SIG-M5 treated with dmso at 0.1 percent for 504 hours (cell line): ENCODE measurements at regions not wholly inside any gene's neighbourhood (a gene's known extent, or its start where the extent isn't known, plus 50 kb on each side); places are given as distances from the start of the nearest gene placed in this dataset.
A peak's percentile ranks its signal among the peaks of the same experiment; 100 is the strongest.
"Not testable (repeated sequence)": the region's sequence is repeated elsewhere in the genome, so short reads cannot be mapped to it uniquely, and the experiment has no call there.

Experiments used
- DNase-seq: peaks from one replicate; lab custom pipeline; 2025; ENCODE audit not compliant: unreplicated experiment; lab: John Stamatoyannopoulos, UW

DNA sequence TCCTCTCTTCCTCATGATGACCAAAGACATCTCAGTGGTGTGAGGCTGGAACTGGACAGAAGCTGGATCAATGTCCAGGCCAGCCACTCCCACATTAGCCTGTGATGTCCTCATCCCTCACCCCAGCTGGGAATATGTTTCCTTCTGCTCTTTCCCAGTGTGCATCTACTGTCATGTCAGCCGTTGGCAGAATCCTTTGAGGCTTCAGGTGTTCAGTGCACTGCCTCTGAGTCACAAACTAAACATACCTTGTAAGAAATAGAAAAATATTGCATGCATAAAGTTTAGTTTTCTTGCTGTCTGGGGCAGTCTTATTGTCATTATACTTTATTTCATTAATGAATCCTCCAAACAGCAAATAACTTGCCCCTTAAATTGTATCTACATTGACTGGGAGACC is 161.6 kb upstream of the RASGRP1 start:
- no peak for DNase-seq

DNA sequence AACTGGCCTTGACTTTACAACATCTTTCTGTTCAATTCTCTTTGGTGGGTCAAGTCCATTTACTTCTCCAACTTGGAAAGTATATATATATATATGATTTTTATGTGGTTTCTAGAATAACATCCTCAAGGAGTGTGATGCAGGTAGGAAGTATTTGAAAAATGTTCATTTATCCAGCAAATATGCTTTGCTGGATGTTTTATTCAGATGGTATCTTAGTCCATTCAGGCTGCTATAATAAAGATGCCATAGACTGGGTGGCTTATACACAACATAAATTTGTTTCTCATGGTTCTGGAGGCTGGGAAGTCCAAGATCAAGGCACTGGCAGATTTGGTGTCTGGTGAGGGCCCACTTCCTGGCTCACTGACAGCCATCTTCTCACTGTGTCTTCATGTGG is 168.7 kb upstream of the RASGRP1 start:
- no peak for DNase-seq

DNA sequence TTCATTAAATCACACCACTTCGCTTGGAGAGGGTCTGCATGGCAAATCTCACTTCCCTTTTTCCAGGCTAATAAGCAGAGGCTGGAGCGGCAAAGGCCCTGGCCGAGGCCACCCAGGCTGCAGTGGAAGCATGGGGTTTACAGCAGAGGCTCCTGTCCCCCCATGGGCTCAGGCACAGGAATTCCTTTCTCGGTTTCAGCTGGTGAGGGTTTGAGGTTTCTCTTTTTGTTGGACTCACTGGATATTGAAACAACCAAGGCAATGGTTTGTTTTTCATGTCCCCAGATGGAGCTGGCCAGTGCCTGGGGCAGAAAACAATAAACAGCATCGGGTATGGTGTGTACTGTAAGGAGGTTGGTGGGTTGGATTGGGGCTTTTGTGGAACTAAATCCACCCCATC is 175.6 kb upstream of the RASGRP1 start:
- DNase-seq = no peak

DNA sequence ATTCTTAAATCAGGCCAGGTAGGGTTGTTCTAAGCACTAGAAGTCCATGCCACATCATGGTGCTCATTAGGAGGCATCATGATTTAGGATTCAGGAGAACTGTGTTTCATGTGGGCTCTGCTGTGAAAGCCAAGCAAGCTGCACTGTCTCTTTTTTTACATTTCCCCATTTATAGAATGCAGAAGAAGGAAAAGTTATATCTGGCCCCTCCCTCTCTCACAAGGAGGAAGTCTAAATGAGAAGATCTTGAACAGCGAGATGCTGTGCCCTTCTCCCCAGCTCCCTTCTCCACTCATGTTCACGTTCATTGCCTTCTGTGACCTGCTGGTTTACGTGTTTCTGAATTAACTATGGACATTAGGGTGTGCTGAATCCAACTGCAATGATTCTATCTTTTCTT is 178.5 kb upstream of the RASGRP1 start:
- DNase-seq = peak; percentile 24

DNA sequence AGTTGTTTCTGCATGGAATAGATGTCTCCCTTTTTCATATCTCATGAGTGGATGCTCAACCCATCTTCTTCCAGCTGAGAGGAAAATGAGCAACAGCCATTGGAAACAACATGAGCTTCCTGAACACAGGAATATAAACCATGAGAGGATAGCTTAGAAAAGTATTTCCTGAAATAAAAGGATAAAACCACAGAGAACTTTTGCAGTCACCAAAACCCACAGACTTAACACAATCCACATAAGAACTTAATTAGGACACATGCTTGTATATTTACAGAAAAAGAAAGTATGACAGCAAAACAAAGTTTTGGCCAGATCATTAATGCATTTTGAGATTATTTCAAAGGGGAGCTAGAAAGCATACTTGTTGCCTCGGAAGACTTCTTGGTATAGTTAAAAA is 180.5 kb upstream of the RASGRP1 start:
- DNase-seq = no peak

- no peak for DNase-seq
Observed at GRCh38 chr15:38745626-38746025, 181.0 kb upstream of the RASGRP1 start.

DNA sequence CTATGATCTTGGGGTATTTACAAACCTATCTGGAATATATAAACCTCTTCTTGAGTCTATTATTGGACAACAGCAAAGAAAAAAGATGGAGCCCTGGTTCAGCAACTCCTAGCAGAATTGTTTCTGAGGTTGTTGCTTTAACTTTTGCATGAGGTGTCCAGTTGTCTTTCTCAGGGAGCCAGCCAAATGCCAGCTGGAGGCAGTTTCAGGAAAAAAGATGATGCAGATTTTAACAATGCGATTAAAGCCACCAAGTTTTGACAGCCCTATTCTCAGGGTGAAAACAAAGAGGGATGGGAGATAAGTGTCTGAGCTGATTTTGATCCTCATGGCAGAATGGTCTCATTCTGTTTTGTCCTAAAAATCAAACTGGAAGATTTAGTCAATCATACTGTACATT is 181.6 kb upstream of the RASGRP1 start:
- DNase-seq = no peak

DNA sequence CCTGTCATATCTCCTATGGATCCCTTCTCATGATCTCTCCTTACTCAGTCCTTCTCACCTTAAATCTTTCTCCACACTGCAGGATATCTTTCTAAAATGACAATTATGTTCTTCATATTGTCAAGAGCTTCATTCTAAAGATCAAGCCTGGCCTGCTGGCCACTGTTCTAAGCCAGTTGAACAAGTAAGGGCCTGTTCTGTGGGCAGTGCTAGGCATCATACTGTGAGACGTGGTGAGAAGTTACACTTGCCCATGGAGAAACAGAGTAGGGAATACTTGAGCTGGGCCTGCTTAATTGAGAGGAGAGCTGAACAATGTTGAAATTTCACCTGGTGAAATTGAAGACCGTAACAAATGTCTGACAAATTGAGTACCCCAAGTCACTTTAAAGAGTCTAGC is 184.1 kb upstream of the RASGRP1 start:
- DNase-seq = no peak

GRCh38 chr15:38750786-38751185 is 186.2 kb upstream of the RASGRP1 start:
- DNase-seq = no peak

DNA sequence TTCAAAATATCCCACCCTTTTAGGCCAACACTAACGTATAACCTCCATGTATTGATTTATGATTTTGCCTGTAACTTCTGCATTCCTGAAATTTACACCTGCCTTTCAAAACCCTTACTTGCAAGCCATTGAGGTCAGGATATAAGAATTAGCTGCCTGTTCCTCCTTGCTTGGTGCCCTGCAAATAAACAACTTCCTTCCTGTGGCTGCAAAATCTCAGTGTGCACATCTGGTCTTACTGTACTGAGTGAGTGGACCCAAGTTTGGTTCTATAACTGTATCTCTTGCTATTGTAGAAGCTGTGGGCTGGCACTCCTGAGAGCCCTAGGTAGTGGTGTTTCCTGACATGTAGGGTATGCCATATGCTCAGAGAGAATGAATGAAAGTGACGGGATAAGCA is 191.1 kb upstream of the RASGRP1 start:
- no peak for DNase-seq

GRCh38 chr15:38756441-38756840 is 191.8 kb upstream of the RASGRP1 start:
- DNase-seq = no peak

- DNase-seq = no peak
Observed at GRCh38 chr15:38758043-38758442, 193.4 kb upstream of the RASGRP1 start.

DNA sequence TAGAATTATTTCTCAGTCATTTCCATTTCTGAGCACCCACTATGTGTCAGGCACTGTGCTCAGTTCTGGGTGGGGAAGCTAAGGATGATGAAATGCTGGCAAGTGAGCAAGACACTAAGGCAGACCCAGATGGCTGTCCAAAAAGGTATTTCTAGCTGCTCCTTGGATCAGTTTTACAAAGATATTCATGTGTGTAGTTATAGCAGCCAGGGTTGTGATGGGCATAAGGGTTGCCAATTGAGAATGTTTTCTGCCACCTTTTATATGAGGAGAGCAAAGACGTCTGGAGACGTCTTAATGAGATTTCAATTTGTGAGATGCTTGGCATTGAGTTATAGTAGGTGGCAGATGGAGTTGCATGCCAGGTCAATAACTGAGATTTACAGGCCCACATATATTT is 197.1 kb upstream of the RASGRP1 start:
- no peak for DNase-seq

DNA sequence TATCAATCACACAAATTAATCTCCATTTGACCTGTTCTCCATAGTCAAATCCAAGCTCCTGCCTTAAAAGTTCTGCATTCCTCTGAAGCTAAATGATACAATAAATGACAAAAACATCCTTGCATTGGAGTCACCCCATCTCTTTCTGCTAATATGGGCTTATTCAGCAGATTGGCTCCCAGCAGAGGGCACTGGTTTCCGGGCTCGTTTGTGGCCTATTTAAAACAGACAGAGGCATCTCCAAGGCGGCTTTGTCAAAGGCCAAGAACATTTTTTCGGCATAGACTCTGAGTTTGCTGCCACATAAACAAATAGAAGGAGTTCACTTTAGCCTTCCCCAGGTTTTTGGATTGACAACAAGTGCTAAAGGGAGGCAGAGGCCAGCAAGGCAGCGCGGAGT is 204.4 kb upstream of the RASGRP1 start:
- DNase-seq = no peak

- DNase-seq = no peak
Observed at GRCh38 chr15:38769492-38769891, 204.9 kb upstream of the RASGRP1 start.

- not testable (repeated sequence) for DNase-seq
Observed at GRCh38 chr15:38774076-38774475, 209.5 kb upstream of the RASGRP1 start.

DNA sequence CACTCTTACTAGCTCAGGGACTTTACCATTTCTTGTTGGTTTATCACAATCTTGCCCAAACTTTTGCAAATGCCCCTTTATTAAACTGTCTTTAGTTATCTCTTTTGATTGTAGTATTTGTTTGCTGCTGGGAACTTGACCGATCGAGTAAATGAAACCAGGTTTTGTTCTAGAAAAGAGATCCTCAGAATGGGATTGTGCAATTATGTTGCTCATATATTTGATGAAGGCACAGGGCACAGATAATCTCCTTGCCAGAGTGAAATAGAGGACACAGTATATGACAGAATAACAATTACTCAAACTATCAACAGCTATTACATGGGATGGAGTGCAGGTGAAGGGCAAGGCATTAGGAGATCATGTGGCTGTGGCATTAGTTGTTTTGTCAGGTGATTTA is 216.6 kb upstream of the RASGRP1 start:
- no peak for DNase-seq

DNA sequence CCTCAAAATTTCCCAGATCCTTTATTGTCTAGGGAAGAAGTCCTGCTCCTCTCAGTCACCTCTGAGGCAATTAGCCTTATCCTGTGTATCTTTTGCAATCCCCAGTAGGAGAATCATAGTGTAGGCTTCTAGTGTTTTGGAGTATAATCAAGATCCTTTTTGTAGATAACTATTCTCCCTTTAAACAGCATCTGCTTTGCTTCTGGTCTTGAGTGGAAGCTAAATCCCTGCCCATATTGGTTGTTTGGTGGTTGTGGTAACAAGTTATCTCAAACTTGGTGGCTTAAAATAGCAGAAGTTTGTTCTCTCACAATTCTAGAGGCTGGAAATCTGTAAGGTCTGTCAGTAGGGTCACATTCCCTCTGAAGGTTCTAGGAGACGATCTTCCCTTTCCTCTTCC is 217.5 kb upstream of the RASGRP1 start:
- no peak for DNase-seq

GRCh38 chr15:38788918-38789317 is 224.3 kb upstream of the RASGRP1 start:
- no peak for DNase-seq

- DNase-seq = no peak
Observed at GRCh38 chr15:38789566-38789965, 225.0 kb upstream of the RASGRP1 start.

GRCh38 chr15:38793206-38793810 is 228.7 kb upstream of the RASGRP1 start:
- DNase-seq = no peak

DNA sequence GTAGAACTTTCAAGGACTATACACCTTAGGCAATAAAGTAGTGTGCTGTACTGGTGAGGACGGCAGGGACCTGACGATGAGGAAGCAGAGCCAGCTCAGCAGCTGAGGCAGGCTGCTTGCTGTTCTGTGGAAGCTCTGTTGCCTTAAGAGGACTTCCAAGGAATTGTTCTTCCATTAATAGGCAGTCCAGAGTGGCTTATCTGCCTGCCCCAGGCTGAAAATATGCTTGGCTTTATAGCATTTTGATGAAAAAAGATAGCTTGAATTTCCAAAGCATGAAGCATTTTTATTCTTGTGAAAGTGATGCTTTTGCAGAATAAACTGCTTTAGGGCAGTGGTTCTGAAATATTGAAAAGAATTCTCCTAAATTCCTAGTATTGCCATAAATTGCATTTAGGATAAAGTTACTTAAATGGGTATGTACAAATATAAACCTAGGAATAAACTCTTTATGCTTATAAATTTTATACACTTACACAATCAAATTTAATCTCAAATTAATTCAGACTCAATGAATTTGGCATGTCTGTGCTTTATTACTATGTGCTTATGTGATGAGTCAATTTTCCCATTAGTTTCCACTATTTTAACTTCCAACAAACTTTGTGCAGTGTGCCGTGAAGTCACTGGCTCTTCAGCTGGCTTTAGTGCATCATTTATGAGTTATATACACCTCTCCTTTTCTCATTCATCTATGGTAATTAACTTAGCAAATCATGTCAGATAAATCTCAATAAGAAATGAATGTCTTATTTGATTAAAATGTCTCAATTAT is 231.0 kb upstream of the RASGRP1 start:
- DNase-seq = no peak

DNA sequence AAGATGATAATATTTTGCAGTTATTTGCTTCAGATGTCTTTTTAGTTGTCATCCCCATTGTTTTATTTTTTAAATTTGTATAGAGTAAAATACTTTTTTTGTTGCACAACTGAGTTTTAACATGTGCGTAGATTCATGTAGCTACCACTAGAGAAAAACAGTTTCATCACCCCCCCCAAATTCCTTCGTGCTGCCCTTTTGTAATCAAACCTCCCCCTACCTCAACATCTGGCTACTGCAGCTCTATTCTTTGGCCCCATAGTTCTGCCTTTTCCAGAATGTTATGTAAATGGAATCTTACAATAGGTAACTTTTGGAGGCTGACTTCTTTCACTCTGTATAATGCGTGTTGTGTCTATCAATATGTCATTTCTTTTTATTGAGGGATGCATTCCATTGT is 232.0 kb upstream of the RASGRP1 start:
- DNase-seq = no peak
